Type B pancreatic cell (in vitro differentiated cells): ENCODE measurements at regions not wholly inside any gene's neighbourhood (a gene's known extent, or its start where the extent isn't known, plus 50 kb on each side); places are given as distances from the start of the nearest gene placed in this dataset.

Experiments
- DNase-seq: peaks from one replicate; pipeline ENCODE4 v3.0.0; 2021; ENCODE audit warnings: mixed read lengths; ENCODE audit not compliant: unreplicated experiment; ENCODE audit errors: extremely low spot score
- H3K27ac Mint-ChIP-seq: 2 replicates; pipeline ENCODE4 v1.8.0; 2021; ENCODE audit warnings: mild to moderate bottlenecking, mixed read lengths
- H3K27me3 Mint-ChIP-seq: 2 replicates; pipeline ENCODE4 v1.8.0; 2021; ENCODE audit warnings: mixed read lengths
- H3K36me3 Mint-ChIP-seq: 2 replicates; pipeline ENCODE4 v1.8.0; 2021; ENCODE audit warnings: mixed read lengths
- H3K4me1 Mint-ChIP-seq: one replicate; pipeline ENCODE4 v1.8.0; 2021; ENCODE audit warnings: mixed read lengths; ENCODE audit not compliant: unreplicated experiment
- H3K4me3 Mint-ChIP-seq: 2 replicates; pipeline ENCODE4 v1.8.0; 2021; ENCODE audit warnings: mild to moderate bottlenecking, mixed read lengths
- H3K9me3 Mint-ChIP-seq: 2 replicates; pipeline ENCODE4 v1.8.0; 2021; ENCODE audit warnings: mixed read lengths
- TF ChIP-seq, protein P1 (sequence below): fragments of 200-600 bp; sonication (generic); conservative IDR thresholded peaks from 2 replicates; pipeline ENCODE4 v1.5.0; 2021; ENCODE audit warnings: antibody characterized with exemption, mild to moderate bottlenecking

DNA sequence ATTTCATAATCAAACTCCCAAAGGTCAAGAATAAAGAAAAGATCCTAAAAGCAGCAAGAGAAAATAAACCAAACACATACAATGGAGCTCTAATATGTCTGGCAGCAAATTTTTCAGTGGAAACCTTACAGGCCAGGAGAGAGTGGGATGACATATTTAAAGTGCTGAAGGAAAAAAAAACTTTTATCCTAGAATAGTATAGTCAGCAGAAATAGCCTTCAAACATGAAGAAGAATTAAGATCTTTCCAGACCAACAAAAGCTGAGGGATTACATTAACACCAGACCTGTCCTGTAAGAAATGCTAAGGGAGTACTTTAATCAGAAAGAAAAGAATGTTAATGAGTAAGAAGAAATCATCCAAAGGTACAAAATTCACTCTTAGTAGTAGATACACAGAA lies 215.7 kb upstream of the IGF1 start:
- DNase-seq, result no peak
- Mint-ChIP-seq H3K4me1 (peaks cover 13% of the 10 kb centered on the region), H3K27ac (no peak overlapping the region), H3K9me3 (no peaks in the 10 kb centered on the region), H3K36me3 (no peaks in the 10 kb centered on the region), H3K27me3 (no peaks in the 10 kb centered on the region), H3K4me3 (no peak overlapping the region)
- TF ChIP-seq, protein P1, sequence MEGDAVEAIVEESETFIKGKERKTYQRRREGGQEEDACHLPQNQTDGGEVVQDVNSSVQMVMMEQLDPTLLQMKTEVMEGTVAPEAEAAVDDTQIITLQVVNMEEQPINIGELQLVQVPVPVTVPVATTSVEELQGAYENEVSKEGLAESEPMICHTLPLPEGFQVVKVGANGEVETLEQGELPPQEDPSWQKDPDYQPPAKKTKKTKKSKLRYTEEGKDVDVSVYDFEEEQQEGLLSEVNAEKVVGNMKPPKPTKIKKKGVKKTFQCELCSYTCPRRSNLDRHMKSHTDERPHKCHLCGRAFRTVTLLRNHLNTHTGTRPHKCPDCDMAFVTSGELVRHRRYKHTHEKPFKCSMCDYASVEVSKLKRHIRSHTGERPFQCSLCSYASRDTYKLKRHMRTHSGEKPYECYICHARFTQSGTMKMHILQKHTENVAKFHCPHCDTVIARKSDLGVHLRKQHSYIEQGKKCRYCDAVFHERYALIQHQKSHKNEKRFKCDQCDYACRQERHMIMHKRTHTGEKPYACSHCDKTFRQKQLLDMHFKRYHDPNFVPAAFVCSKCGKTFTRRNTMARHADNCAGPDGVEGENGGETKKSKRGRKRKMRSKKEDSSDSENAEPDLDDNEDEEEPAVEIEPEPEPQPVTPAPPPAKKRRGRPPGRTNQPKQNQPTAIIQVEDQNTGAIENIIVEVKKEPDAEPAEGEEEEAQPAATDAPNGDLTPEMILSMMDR, result no peak

DNA sequence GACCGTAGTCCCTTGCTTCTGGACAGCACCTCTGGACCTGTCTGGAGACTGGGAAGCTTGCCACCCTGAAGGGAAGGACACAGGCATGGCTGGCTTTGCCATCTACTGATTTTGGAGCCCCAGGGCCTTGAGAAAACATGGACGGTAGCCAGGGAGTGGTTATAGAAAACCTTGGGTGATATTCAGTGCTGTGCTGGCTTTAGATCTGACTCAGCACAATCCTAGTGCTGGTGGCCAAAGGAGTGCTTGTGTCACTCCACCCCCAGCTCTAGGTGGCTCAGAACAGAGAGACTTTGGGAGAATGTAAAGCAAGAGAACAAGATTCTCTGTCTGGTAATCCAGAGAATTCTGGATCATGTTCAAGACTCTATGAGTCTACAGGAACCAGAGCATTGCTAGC lies 214.5 kb upstream of the IGF1 start:
- peaks cover 24% of the 10 kb centered on the region for H3K4me1 Mint-ChIP-seq
- H3K9me3 Mint-ChIP-seq, result no peaks in the 10 kb centered on the region
- no peaks in the 10 kb centered on the region for H3K27me3 Mint-ChIP-seq
- no peak for DNase-seq
- no peak overlapping the region for H3K27ac Mint-ChIP-seq
- H3K4me3 Mint-ChIP-seq, result no peak overlapping the region
- TF ChIP-seq, protein P1, result no peak
- H3K36me3 Mint-ChIP-seq, result no peaks in the 10 kb centered on the region

DNA sequence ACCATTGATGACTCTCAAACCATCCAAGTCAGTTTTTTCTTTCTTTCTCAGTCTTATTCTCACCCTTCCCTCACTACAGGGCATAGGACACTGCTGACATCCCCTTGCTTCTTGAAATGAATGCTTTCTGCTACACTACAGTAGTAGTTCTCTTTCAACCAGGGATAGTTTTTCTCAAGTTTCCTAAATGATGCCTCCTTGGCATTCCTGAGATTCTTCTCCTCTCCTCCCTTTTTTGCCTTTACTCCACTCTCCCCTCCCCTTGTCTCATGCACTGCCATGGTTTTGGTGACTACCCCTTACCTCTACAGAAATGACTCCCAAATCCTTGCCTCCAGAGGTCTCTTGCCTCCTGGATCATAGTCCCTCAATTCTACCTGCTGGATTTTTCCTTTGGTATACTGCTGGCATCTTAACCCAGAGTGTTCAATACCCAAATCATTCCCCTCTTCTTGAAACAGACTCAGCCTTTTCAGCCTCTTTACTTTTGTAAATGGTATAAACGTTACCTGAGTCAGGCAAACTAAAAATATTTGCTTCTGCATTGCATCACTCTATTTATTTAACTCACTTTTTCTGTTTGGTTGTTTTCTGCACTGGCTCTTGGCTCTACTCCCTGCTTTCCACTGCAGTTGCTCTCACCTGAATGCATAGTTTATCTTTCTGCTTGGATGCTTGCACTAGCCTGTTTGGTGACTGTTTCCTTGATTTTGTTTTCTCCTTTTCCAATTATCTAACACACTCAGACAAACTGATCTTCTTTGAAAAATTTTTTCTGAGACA lies 211.6 kb upstream of the IGF1 start:
- Mint-ChIP-seq H3K27me3 (no peaks in the 10 kb centered on the region), H3K4me1 (peaks cover 26% of the 10 kb centered on the region), H3K36me3 (no peaks in the 10 kb centered on the region), H3K27ac (peak overlapping the region; percentile 65), H3K4me3 (peak overlapping the region; percentile 16), H3K9me3 (no peaks in the 10 kb centered on the region)
- TF ChIP-seq, protein P1, result no peak
- no peak for DNase-seq

DNA sequence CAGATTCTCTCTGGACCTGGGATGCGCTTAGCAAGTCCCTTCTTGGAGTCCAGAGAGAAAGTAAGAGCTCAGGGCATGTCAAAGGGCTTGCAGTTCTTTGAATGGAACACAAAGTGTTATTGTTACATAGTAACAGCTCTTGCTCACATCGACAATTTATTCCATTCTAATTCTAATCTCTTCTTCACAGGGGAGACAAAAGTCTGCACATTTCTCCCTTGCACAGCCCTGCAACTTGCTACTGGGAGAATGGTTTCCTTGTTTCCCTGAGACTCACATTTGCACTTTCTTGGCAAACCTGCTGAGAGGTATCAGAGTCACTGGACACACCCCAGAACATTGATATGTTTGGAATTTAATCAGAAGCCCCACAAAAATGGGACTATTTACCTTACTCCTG lies 209.9 kb upstream of the IGF1 start:
- no peak for DNase-seq
- H3K36me3 Mint-ChIP-seq, result no peaks in the 10 kb centered on the region
- peaks cover 26% of the 10 kb centered on the region for H3K4me1 Mint-ChIP-seq
- no peak overlapping the region for H3K4me3 Mint-ChIP-seq
- H3K9me3 Mint-ChIP-seq, result no peaks in the 10 kb centered on the region
- TF ChIP-seq, protein P1, result no peak
- H3K27ac Mint-ChIP-seq, result no peak overlapping the region
- no peaks in the 10 kb centered on the region for H3K27me3 Mint-ChIP-seq

DNA sequence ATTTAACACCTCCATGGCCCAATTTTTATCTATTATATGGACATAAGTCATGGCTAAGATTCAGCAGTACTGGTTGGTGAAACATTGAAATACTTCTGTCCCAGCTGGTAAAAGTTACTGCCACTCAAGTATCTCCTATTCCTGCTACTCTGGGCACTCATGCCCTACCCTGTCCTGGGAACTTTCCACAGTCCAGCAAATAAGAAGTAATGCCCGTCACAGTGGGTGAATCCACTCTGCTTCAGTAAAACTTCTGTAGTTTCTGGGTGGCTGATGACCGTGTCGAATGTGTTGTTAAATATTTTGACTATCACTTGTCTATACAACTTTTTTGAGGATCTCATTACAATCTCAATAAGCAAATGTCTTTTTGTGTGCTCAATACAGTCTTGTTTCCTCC lies 209.3 kb upstream of the IGF1 start:
- Mint-ChIP-seq H3K9me3 (no peaks in the 10 kb centered on the region), H3K4me3 (no peak overlapping the region), H3K36me3 (no peaks in the 10 kb centered on the region), H3K4me1 (peaks cover 26% of the 10 kb centered on the region), H3K27me3 (no peaks in the 10 kb centered on the region), H3K27ac (peak overlapping the region; percentile 67)
- DNase-seq, result no peak
- TF ChIP-seq, protein P1, result no peak
